Ascending aorta (tissue), 2 donors: ENCODE measurements at regions not wholly inside any gene's neighbourhood (a gene's known extent, or its start where the extent isn't known, plus 50 kb on each side); places are given as distances from the start of the nearest gene placed in this dataset.

ENCODE experiments used
- DNase-seq, 2 donors: peaks; one replicate each; pipeline ENCODE4 v3.0.0-alpha.2; 2019; ENCODE audit warnings: low spot score in 2 of 2
- H3K27ac ChIP-seq, 2 donors: fragments of 200-600 bp; sonication (generic); one replicate each; pipeline ENCODE4 v1.5.1; 2016 to 2017; ENCODE audit warnings: mild to moderate bottlenecking in 1 of 2
- H3K27me3 ChIP-seq: fragments of 200-600 bp; sonication (generic); one replicate; pipeline ENCODE4 v1.5.1; 2017
- H3K36me3 ChIP-seq, 2 donors: fragments of 200-600 bp; sonication (generic); one replicate each; pipeline ENCODE4 v1.5.1; 2016
- H3K4me1 ChIP-seq, 2 donors: fragments of 200-600 bp; sonication (generic); one replicate each; pipeline ENCODE4 v1.5.1; 2016 to 2017; ENCODE audit warnings: mild to moderate bottlenecking in 1 of 2
- H3K4me3 ChIP-seq, 2 donors: fragments of 200-600 bp; sonication (generic); one replicate each; pipeline ENCODE4 v1.5.1; 2016 to 2017; ENCODE audit warnings: mild to moderate bottlenecking in 1 of 2
- H3K9me3 ChIP-seq, 2 donors: fragments of 200-600 bp; sonication (generic); one replicate each; pipeline ENCODE4 v1.5.1; 2016
- intact Hi-C: fragments of 100-400 bp; cut with DNase I; formaldehyde crosslinking; loops from one replicate; pipeline ENCODE4 v1.15.1; 2023
- TF ChIP-seq, protein P1 (sequence below), 3 experiments: fragments of 200-600 bp in 2 of 3; fragments of 450-650 bp in 1 of 3; sonication (generic) in 2 of 3; IDR thresholded peaks; one replicate each; pipeline ENCODE4 v1.5.1; 2016 to 2019; ENCODE audit warnings: antibody characterized with exemption in 3 of 3, mild to moderate bottlenecking in 1 of 3, moderate library complexity in 1 of 3

DNA sequence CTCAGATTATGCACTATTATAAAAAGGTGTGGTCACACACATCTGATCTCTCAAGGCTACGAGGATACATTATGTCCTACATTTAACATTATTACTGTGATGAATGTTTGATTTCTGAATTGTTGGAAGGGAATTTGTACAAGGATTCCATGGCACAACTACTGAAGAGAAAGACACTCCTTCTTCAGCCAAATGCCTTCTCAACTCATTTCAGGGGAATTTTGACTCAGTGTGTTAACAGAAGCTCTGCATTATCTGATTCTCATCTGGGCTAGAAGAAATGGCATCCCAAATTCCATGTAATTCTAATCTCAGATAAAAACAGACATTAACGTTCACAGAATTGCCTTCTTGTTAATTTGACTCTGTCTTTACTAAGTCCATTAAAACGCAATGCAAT, 477.7 kb downstream of the PDGFC start:
- TF ChIP-seq, protein P1, sequence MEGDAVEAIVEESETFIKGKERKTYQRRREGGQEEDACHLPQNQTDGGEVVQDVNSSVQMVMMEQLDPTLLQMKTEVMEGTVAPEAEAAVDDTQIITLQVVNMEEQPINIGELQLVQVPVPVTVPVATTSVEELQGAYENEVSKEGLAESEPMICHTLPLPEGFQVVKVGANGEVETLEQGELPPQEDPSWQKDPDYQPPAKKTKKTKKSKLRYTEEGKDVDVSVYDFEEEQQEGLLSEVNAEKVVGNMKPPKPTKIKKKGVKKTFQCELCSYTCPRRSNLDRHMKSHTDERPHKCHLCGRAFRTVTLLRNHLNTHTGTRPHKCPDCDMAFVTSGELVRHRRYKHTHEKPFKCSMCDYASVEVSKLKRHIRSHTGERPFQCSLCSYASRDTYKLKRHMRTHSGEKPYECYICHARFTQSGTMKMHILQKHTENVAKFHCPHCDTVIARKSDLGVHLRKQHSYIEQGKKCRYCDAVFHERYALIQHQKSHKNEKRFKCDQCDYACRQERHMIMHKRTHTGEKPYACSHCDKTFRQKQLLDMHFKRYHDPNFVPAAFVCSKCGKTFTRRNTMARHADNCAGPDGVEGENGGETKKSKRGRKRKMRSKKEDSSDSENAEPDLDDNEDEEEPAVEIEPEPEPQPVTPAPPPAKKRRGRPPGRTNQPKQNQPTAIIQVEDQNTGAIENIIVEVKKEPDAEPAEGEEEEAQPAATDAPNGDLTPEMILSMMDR (IDR thresholded peaks at IDR 0.05) = no peak
- H3K27me3 ChIP-seq = no peaks in the 10 kb centered on the region
- no peaks in the 10 kb centered on the region for H3K9me3 ChIP-seq
- no peak for DNase-seq
- H3K4me1 ChIP-seq = peaks cover 0 to 3% of the 10 kb centered on the region in 2 donors
- no peak overlapping the region for H3K27ac ChIP-seq
- no peak overlapping the region for H3K4me3 ChIP-seq
- H3K36me3 ChIP-seq = no peaks in the 10 kb centered on the region
- intact Hi-C loops = no loop called here

DNA sequence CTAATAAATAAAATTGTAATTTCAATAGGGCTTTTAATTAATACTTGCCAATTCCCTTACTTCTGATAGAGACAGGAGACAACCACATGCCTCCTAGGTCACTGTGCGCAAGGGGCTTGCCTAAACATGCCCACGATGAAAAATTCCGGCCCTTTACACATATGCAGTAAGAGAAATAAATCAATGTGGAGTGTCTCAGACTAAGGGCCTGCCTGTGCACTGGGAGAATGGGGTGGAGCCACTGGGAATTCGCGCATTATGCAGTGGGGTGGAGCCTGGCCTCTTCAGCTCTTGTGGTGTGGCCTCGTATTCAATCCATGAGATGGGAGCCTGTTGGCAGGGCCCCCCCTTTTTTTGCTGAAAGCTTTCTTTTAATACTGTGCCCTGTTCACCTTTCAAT, 484.5 kb downstream of the PDGFC start:
- intact Hi-C loops = no loop called here
- no peak for DNase-seq

DNA sequence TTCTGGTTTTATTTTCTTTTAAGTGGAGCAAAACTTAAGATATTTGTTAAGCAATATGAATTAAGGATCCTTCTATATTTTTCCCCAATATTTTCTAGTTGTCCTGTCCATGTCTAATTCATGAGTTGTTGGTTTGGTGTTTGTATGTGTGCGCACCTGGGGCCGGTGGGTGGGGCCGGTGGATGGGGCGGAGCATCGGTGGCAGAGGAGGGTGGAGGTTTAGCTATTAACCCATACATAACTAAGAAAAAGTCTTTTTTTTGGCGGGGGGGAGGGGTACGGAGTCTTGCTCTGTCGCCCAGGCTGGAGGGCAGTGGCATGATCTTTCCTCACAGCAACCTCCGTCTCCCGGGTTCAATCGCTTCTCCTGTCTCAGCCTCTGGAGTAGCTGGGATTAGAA, 489.8 kb downstream of the PDGFC start:
- Histone ChIP-seq H3K27ac (no peak overlapping the region), H3K4me1 (peaks cover 0 to 3% of the 10 kb centered on the region in 2 donors), H3K27me3 (no peaks in the 10 kb centered on the region), H3K4me3 (no peak overlapping the region), H3K9me3 (peaks cover 0 to 3% of the 10 kb centered on the region in 2 donors), H3K36me3 (no peaks in the 10 kb centered on the region)
- no peak for DNase-seq
- intact Hi-C loops = no loop called here
- TF ChIP-seq, protein P1 (IDR thresholded peaks at IDR 0.05) = no peak

More for the DNA sequence above, 484.5 kb downstream of the PDGFC start:
- Histone ChIP-seq H3K36me3 (no peaks in the 10 kb centered on the region), H3K4me1 (no peaks in the 10 kb centered on the region), H3K9me3 (no peaks in the 10 kb centered on the region), H3K27me3 (no peaks in the 10 kb centered on the region), H3K4me3 (no peak overlapping the region), H3K27ac (no peak overlapping the region)
- TF ChIP-seq, protein P1 (IDR thresholded peaks at IDR 0.05) = no peak

DNA sequence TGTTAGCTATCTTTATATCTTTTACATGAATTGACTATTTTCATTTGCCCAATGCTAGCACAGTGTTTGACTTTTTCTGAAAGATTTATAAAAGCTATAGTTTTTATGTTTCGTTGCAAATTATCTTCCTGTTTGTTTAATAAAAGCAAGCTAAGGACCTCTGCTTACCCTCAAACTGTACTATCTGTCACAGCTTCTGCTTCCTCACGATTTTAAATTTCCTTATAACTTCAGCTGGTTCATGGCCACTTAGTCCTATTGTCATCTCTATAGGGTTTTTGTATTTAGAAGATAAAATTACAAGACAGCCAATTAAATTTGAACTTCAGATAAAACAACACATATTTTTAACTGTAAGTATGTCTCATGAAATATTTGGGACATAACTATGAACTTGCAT, 494.0 kb downstream of the PDGFC start:
- Histone ChIP-seq H3K36me3 (no peaks in the 10 kb centered on the region), H3K9me3 (peaks cover 0 to 3% of the 10 kb centered on the region in 2 donors), H3K27ac (peak overlapping the region in 1 of 2 donors; percentile 77), H3K4me3 (no peak overlapping the region), H3K4me1 (peaks cover 0 to 9% of the 10 kb centered on the region in 2 donors), H3K27me3 (no peaks in the 10 kb centered on the region)
- intact Hi-C loops = loop anchor here (2.0 to 10.0 kb wide), 6 partner anchors 70 to 1500 kb away; no protein-coding TSS in a partner anchor
- DNase-seq = no peak
- TF ChIP-seq, protein P1 (IDR thresholded peaks at IDR 0.05) = no peak

DNA sequence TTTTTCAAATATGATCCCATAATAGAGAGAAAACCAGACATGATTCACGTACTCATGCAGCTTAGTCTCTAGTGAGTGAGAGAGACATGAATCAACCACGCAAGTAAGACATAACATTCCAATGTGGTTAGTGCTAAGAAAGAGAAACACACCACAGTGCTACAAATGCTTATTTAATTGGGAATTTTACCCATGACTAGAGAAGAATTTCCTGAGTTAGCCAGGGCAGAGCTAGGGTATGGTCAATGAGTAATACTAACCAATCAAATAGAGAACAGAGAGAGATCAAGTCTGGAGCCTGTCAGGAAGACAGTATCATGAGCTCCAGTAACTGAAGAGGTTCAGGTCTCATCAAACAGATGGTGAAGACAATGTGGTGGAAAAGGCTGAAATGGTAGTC, 495.2 kb downstream of the PDGFC start:
- no peaks in the 10 kb centered on the region for H3K27me3 ChIP-seq
- TF ChIP-seq, protein P1 (IDR thresholded peaks at IDR 0.05) = no peak
- intact Hi-C loops = loop anchor here (1.0 to 10.0 kb wide), 7 partner anchors 71 to 1501 kb away; no protein-coding TSS in a partner anchor
- peak overlapping the region; percentile 77 to 78 for H3K27ac ChIP-seq
- peaks cover 0 to 3% of the 10 kb centered on the region in 2 donors for H3K9me3 ChIP-seq
- DNase-seq = no peak
- no peak overlapping the region for H3K4me3 ChIP-seq
- H3K4me1 ChIP-seq = peaks cover 0 to 9% of the 10 kb centered on the region in 2 donors
- no peaks in the 10 kb centered on the region for H3K36me3 ChIP-seq

DNA sequence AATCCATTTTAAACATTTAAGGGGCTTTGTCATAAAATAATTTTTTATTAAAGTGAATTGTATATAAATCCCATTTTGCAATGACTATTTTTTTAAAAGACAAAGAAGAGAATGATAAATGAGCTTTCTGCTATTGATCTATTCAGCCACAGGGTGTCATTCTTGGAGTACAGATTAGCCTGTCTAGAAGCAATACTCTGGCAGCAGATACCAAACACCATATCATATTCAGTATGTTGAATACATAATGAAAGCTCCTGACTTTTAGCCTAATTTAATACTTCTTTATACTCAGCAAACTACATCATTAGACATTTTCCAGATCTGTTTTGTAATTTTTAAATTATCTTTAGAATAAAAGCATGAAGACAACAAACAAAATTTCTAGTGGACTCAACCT, 496.3 kb downstream of the PDGFC start:
- Histone ChIP-seq H3K27ac (peak overlapping the region; percentile 77 to 78), H3K4me1 (peaks cover 0 to 9% of the 10 kb centered on the region in 2 donors), H3K27me3 (no peaks in the 10 kb centered on the region), H3K36me3 (no peaks in the 10 kb centered on the region), H3K9me3 (peaks cover 0 to 3% of the 10 kb centered on the region in 2 donors), H3K4me3 (no peak overlapping the region)
- intact Hi-C loops = loop anchor here (5.0 to 10.0 kb wide), 5 partner anchors 72 to 1502 kb away; no protein-coding TSS in a partner anchor
- TF ChIP-seq, protein P1 (IDR thresholded peaks at IDR 0.05) = peak; percentile 40 to 58 (median 56)
- no peak for DNase-seq
